ENCODE measurements at regions not wholly inside any gene's neighbourhood (a gene's known extent, or its start where the extent isn't known, plus 50 kb on each side); places are given as distances from the start of the nearest gene placed in this dataset.
"Not testable (repeated sequence)": the region's sequence is repeated elsewhere in the genome, so short reads cannot be mapped to it uniquely, and the experiment has no call there.

- Histone ChIP-seq H3K27me3 (no peaks in the 10 kb centered on the region), H3K36me3 (no peaks in the 10 kb centered on the region), H3K4me3 (no peak overlapping the region), H3K9me3 (no peaks in the 10 kb centered on the region), H3K4me1 (no peaks in the 10 kb centered on the region), H3K27ac (no peak overlapping the region)
- TF ChIP-seq EP300 (IDR thresholded peaks at IDR 0.05; ENCODE audit: low read depth) (no peak), CTCF (IDR thresholded peaks at IDR 0.05) (no peak), POLR2A (IDR thresholded peaks at IDR 0.05) (no peak), POLR2AphosphoS5 (IDR thresholded peaks at IDR 0.05) (no peak)
- intact Hi-C loops (cut with DNase I; ENCODE audit: low total_unique reads) (no loop called here), in situ Hi-C loops (cut with MboI; ENCODE audit: low pct_ligation_motif_present in 1 of 4, low pct_unique_long_range_greater_than_20kb in 1 of 4, low sequenced_read_pairs in 3 of 4) (no loop called here)
- 50 to 81% methylated on average over 2 of the region's 2 CpGs for WGBS, 2 donors (ENCODE audit: low coverage in 1 of 2)
- no peak for DNase-seq
These were observed 457.9 kb upstream of the FOXG1 start for GRCh38 chr14:28308734-28309133.

GRCh38 chr14:28317890-28318675, 448.5 kb upstream of the FOXG1 start:
- H3K27me3 ChIP-seq; DNase-seq; intact Hi-C loops (cut with DNase I; ENCODE audit: low total_unique reads); H3K9me3 ChIP-seq; H3K36me3 ChIP-seq; H3K4me3 ChIP-seq; H3K27ac ChIP-seq; H3K4me1 ChIP-seq; in situ Hi-C loops (cut with MboI; ENCODE audit: low pct_ligation_motif_present in 1 of 4, low pct_unique_long_range_greater_than_20kb in 1 of 4, low sequenced_read_pairs in 3 of 4): not testable (repeated sequence)
- WGBS, 2 donors (ENCODE audit: low coverage in 1 of 2), result 89 to 93% methylated on average over 17 to 32 of the region's 32 CpGs

GRCh38 chr14:28321475-28322244, 444.9 kb upstream of the FOXG1 start:
- Histone ChIP-seq H3K36me3 (no peaks in the 10 kb centered on the region), H3K27me3 (no peaks in the 10 kb centered on the region), H3K9me3 (no peaks in the 10 kb centered on the region), H3K27ac (no peak overlapping the region), H3K4me3 (no peak overlapping the region), H3K4me1 (no peaks in the 10 kb centered on the region)
- TF ChIP-seq POLR2AphosphoS5 (IDR thresholded peaks at IDR 0.05) (no peak), POLR2A (IDR thresholded peaks at IDR 0.05) (no peak), CTCF (IDR thresholded peaks at IDR 0.05) (no peak), EP300 (IDR thresholded peaks at IDR 0.05; ENCODE audit: low read depth) (no peak)
- DNase-seq, result no peak
- 24 to 25% methylated on average over 3 of the region's 3 CpGs for WGBS, 2 donors (ENCODE audit: low coverage in 1 of 2)
- intact Hi-C loops (cut with DNase I; ENCODE audit: low total_unique reads), result no loop called here
- in situ Hi-C loops (cut with MboI; ENCODE audit: low pct_ligation_motif_present in 1 of 4, low pct_unique_long_range_greater_than_20kb in 1 of 4, low sequenced_read_pairs in 3 of 4), result no loop called here

- H3K4me3 ChIP-seq, result no peak overlapping the region
- H3K27me3 ChIP-seq, result no peaks in the 10 kb centered on the region
- 65 to 73% methylated on average over 4 of the region's 4 CpGs for WGBS, 2 donors (ENCODE audit: low coverage in 1 of 2)
- no peak for DNase-seq
- no peaks in the 10 kb centered on the region for H3K36me3 ChIP-seq
- in situ Hi-C loops (cut with MboI; ENCODE audit: low pct_ligation_motif_present in 1 of 4, low pct_unique_long_range_greater_than_20kb in 1 of 4, low sequenced_read_pairs in 3 of 4), result no loop called here
- no peak overlapping the region for H3K27ac ChIP-seq
- H3K4me1 ChIP-seq, result no peaks in the 10 kb centered on the region
- TF ChIP-seq POLR2AphosphoS5 (IDR thresholded peaks at IDR 0.05) (no peak), POLR2A (IDR thresholded peaks at IDR 0.05) (no peak), CTCF (IDR thresholded peaks at IDR 0.05) (no peak), EP300 (IDR thresholded peaks at IDR 0.05; ENCODE audit: low read depth) (no peak)
- intact Hi-C loops (cut with DNase I; ENCODE audit: low total_unique reads), result no loop called here
- H3K9me3 ChIP-seq, result no peaks in the 10 kb centered on the region
These were observed 443.2 kb upstream of the FOXG1 start for GRCh38 chr14:28323366-28323765.
